C4-2B (cell line): ENCODE measurements at regions not wholly inside any gene's neighbourhood (a gene's known extent, or its start where the extent isn't known, plus 50 kb on each side); places are given as distances from the start of the nearest gene placed in this dataset.
A peak's percentile ranks its signal among the peaks of the same experiment; 100 is the strongest.
"Not testable (repeated sequence)": the region's sequence is repeated elsewhere in the genome, so short reads cannot be mapped to it uniquely, and the experiment has no call there.

Source experiments
- H3K27ac ChIP-seq: fragments of 450-650 bp; 2 replicates; pipeline ENCODE4 v1.5.1; 2017
- CTCF ChIP-seq: fragments of 450-650 bp; conservative IDR thresholded peaks from 2 replicates; pipeline ENCODE4 v1.5.1; 2017; ENCODE audit warnings: mild to moderate bottlenecking
- ZFX ChIP-seq: fragments of 450-650 bp; IDR thresholded peaks from 2 replicates; pipeline ENCODE4 v1.6.1; 2017

- TF ChIP-seq CTCF (no peak), ZFX (no peak)
- no peak overlapping the region for H3K27ac ChIP-seq
Measured at GRCh38 chr3:101142160-101142559, 148.9 kb upstream of the ABI3BP start.

- H3K27ac ChIP-seq = no peak overlapping the region
- TF ChIP-seq CTCF = no peak
- no peak for TF ChIP-seq ZFX
Measured at GRCh38 chr3:101141135-101141534, 147.9 kb upstream of the ABI3BP start.

- no peak for TF ChIP-seq ZFX
- no peak for TF ChIP-seq CTCF
- H3K27ac ChIP-seq = no peak overlapping the region
Measured at GRCh38 chr3:101138817-101139216, 145.6 kb upstream of the ABI3BP start.

- no peak for TF ChIP-seq CTCF
- TF ChIP-seq ZFX = no peak
- no peak overlapping the region for H3K27ac ChIP-seq
Measured at GRCh38 chr3:101134331-101134730, 141.1 kb upstream of the ABI3BP start.

- no peak for TF ChIP-seq CTCF
- TF ChIP-seq ZFX = no peak
- no peak overlapping the region for H3K27ac ChIP-seq
Measured at GRCh38 chr3:101133652-101134051, 140.4 kb upstream of the ABI3BP start.

GRCh38 chr3:101133197-101133596 lies 140.0 kb upstream of the ABI3BP start:
- not testable (repeated sequence) for H3K27ac ChIP-seq

- H3K27ac ChIP-seq = no peak overlapping the region
- TF ChIP-seq ZFX (no peak), CTCF (peak; percentile 15)
Measured at GRCh38 chr3:101131767-101132166, 138.5 kb upstream of the ABI3BP start.

GRCh38 chr3:101128786-101129185 lies 135.6 kb upstream of the ABI3BP start:
- H3K27ac ChIP-seq = no peak overlapping the region
- TF ChIP-seq ZFX = no peak
- no peak for TF ChIP-seq CTCF
